ENCODE measurements at regions not wholly inside any gene's neighbourhood (a gene's known extent, or its start where the extent isn't known, plus 50 kb on each side); places are given as distances from the start of the nearest gene placed in this dataset.

DNA sequence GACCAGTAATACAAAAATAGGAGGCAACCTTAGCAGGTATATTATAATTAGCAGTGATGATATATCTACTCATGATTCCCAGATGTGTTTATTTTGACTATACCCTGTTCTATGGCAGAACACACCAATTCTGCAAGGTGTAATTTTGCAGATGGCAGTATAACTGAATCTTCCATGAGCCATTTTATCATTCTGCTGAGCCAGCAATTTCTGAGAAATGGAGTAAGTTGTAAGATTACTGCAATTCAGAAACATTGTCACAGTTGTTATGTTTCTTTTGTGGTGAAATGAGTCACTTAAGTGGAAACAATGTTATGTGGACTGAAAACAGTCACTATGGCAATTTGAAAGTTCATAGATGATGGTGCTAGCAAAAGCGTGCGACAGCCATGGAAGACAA is 63.7 kb upstream of the RIMS1 start:
- TF ChIP-seq, protein P1, sequence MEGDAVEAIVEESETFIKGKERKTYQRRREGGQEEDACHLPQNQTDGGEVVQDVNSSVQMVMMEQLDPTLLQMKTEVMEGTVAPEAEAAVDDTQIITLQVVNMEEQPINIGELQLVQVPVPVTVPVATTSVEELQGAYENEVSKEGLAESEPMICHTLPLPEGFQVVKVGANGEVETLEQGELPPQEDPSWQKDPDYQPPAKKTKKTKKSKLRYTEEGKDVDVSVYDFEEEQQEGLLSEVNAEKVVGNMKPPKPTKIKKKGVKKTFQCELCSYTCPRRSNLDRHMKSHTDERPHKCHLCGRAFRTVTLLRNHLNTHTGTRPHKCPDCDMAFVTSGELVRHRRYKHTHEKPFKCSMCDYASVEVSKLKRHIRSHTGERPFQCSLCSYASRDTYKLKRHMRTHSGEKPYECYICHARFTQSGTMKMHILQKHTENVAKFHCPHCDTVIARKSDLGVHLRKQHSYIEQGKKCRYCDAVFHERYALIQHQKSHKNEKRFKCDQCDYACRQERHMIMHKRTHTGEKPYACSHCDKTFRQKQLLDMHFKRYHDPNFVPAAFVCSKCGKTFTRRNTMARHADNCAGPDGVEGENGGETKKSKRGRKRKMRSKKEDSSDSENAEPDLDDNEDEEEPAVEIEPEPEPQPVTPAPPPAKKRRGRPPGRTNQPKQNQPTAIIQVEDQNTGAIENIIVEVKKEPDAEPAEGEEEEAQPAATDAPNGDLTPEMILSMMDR (IDR thresholded peaks at IDR 0.05) = no peak
- no peak for TF ChIP-seq POLR2A (IDR thresholded peaks at IDR 0.05)

Measured in thyroid gland (tissue), 4 donors.